ENCODE measurements at regions not wholly inside any gene's neighbourhood (a gene's known extent, or its start where the extent isn't known, plus 50 kb on each side); places are given as distances from the start of the nearest gene placed in this dataset.

GRCh38 chr13:73633817-73634460 is 500.3 kb downstream of the KLF12 start:
- DNase-seq = no peak

GRCh38 chr13:73631411-73631810 is 502.8 kb downstream of the KLF12 start:
- DNase-seq = peak in 1 of 51 donors; percentile 4

GRCh38 chr13:73625562-73626339 is 508.5 kb downstream of the KLF12 start:
- DNase-seq = no peak

GRCh38 chr13:73623281-73623680 is 510.9 kb downstream of the KLF12 start:
- no peak for DNase-seq

- DNase-seq = no peak
Measured at GRCh38 chr13:73622381-73622780, 511.8 kb downstream of the KLF12 start.

- DNase-seq = no peak
Measured at GRCh38 chr13:73618275-73618865, 515.8 kb downstream of the KLF12 start.

GRCh38 chr13:73616861-73617260 is 517.3 kb downstream of the KLF12 start:
- no peak for DNase-seq

- DNase-seq = no peak
Measured at GRCh38 chr13:73610799-73611592, 523.2 kb downstream of the KLF12 start.

GRCh38 chr13:73608711-73609485 is 525.3 kb downstream of the KLF12 start:
- DNase-seq = no peak

GRCh38 chr13:73608157-73608516 is 526.1 kb downstream of the KLF12 start:
- DNase-seq = no peak

GRCh38 chr13:73607489-73608156 is 526.6 kb downstream of the KLF12 start:
- DNase-seq = no peak

- DNase-seq = no peak
Measured at GRCh38 chr13:73603646-73604045, 530.6 kb downstream of the KLF12 start.

- DNase-seq = no peak
Measured at GRCh38 chr13:73602295-73602694, 531.9 kb downstream of the KLF12 start.

GRCh38 chr13:73601708-73602107 is 532.5 kb downstream of the KLF12 start:
- no peak for DNase-seq

- DNase-seq = no peak
Measured at GRCh38 chr13:73599232-73600128, 534.7 kb downstream of the KLF12 start.

GRCh38 chr13:73598020-73598712 is 536.0 kb downstream of the KLF12 start:
- DNase-seq = no peak

GRCh38 chr13:73596382-73596781 is 537.6 kb downstream of the KLF5 start:
- DNase-seq = no peak

- DNase-seq = no peak
Measured at GRCh38 chr13:73593199-73593765, 534.5 kb downstream of the KLF5 start.

- no peak for DNase-seq
Measured at GRCh38 chr13:73591861-73592260, 533.1 kb downstream of the KLF5 start.
